ENCODE measurements at regions not wholly inside any gene's neighbourhood (a gene's known extent, or its start where the extent isn't known, plus 50 kb on each side); places are given as distances from the start of the nearest gene placed in this dataset.

- in situ Hi-C loops (cut with HindIII; ENCODE audit: low pct_ligation_motif_present, low sequenced_read_pairs) = no loop called here
- Histone ChIP-seq H3K36me3 (replicated peaks) (no peaks in the 10 kb centered on the region), H3K27me3 (replicated peaks) (no peaks in the 10 kb centered on the region), H3K27ac (no peak overlapping the region), H3K4me3 (ENCODE audit: low read depth, low read length) (no peak overlapping the region)
- no peak for DNase-seq
- no peak for TF ChIP-seq CTCF (IDR thresholded peaks at IDR 0.05; ENCODE audit: low read depth, low read length, missing control alignments)
Measured at GRCh38 chr11:80819271-80819670, 1378.4 kb upstream of the TENM4 start.

- H3K27me3 ChIP-seq (replicated peaks) = no peaks in the 10 kb centered on the region
- no peak for TF ChIP-seq CTCF (IDR thresholded peaks at IDR 0.05; ENCODE audit: low read depth, low read length, missing control alignments)
- H3K36me3 ChIP-seq (replicated peaks) = no peaks in the 10 kb centered on the region
- DNase-seq = no peak
- in situ Hi-C loops (cut with HindIII; ENCODE audit: low pct_ligation_motif_present, low sequenced_read_pairs) = no loop called here
- H3K4me3 ChIP-seq (ENCODE audit: low read depth, low read length) = no peak overlapping the region
- H3K27ac ChIP-seq = no peak overlapping the region
Measured at GRCh38 chr11:80816966-80817365, 1376.1 kb upstream of the TENM4 start.

- in situ Hi-C loops (cut with HindIII; ENCODE audit: low pct_ligation_motif_present, low sequenced_read_pairs) = no loop called here
- Histone ChIP-seq H3K27me3 (replicated peaks) (no peaks in the 10 kb centered on the region), H3K36me3 (replicated peaks) (no peaks in the 10 kb centered on the region), H3K27ac (no peak overlapping the region), H3K4me3 (ENCODE audit: low read depth, low read length) (no peak overlapping the region)
- no peak for TF ChIP-seq CTCF (IDR thresholded peaks at IDR 0.05; ENCODE audit: low read depth, low read length, missing control alignments)
- DNase-seq = no peak
Measured at GRCh38 chr11:80816454-80816847, 1375.6 kb upstream of the TENM4 start.

- peak; percentile 15 for DNase-seq
- no peak for TF ChIP-seq CTCF (IDR thresholded peaks at IDR 0.05; ENCODE audit: low read depth, low read length, missing control alignments)
- no peak overlapping the region for H3K27ac ChIP-seq
Measured at GRCh38 chr11:80815752-80816453, 1375.1 kb upstream of the TENM4 start.

GRCh38 chr11:80814813-80815212 is 1374.0 kb upstream of the TENM4 start:
- in situ Hi-C loops (cut with HindIII; ENCODE audit: low pct_ligation_motif_present, low sequenced_read_pairs) = no loop called here
- no peak for TF ChIP-seq CTCF (IDR thresholded peaks at IDR 0.05; ENCODE audit: low read depth, low read length, missing control alignments)
- H3K27me3 ChIP-seq (replicated peaks) = no peaks in the 10 kb centered on the region
- DNase-seq = no peak
- no peaks in the 10 kb centered on the region for H3K36me3 ChIP-seq (replicated peaks)
- no peak overlapping the region for H3K4me3 ChIP-seq (ENCODE audit: low read depth, low read length)
- no peak overlapping the region for H3K27ac ChIP-seq

More at GRCh38 chr11:80815752-80816453, 1375.1 kb upstream of the TENM4 start:
- no peaks in the 10 kb centered on the region for H3K36me3 ChIP-seq (replicated peaks)
- in situ Hi-C loops (cut with HindIII; ENCODE audit: low pct_ligation_motif_present, low sequenced_read_pairs) = no loop called here
- no peaks in the 10 kb centered on the region for H3K27me3 ChIP-seq (replicated peaks)
- H3K4me3 ChIP-seq (ENCODE audit: low read depth, low read length) = no peak overlapping the region

GRCh38 chr11:80810695-80811094 is 1369.9 kb upstream of the TENM4 start:
- Histone ChIP-seq H3K4me3 (ENCODE audit: low read depth, low read length) (no peak overlapping the region), H3K36me3 (replicated peaks) (no peaks in the 10 kb centered on the region), H3K27ac (no peak overlapping the region), H3K27me3 (replicated peaks) (no peaks in the 10 kb centered on the region)
- no peak for TF ChIP-seq CTCF (IDR thresholded peaks at IDR 0.05; ENCODE audit: low read depth, low read length, missing control alignments)
- no peak for DNase-seq
- in situ Hi-C loops (cut with HindIII; ENCODE audit: low pct_ligation_motif_present, low sequenced_read_pairs) = no loop called here

Measured in brain microvascular endothelial cell (primary cell).